OCI-LY7 (cell line): ENCODE measurements at regions not wholly inside any gene's neighbourhood (a gene's known extent, or its start where the extent isn't known, plus 50 kb on each side); places are given as distances from the start of the nearest gene placed in this dataset.

Source experiments
- BruUV-seq: library from RNA; stranded (reverse); fragments of 400-500 nt; replicated peaks from 2 replicates; lab custom pipeline; 2021; lab: Mats Ljungman, UMichigan
- CTCF ChIA-PET: fragments of 300-600 bp; sonication (Branson Sonifier 250); formaldehyde crosslinking; loops from one replicate; lab custom pipeline; 2022; ENCODE audit warnings: antibody characterized with exemption; ENCODE audit not compliant: unreplicated experiment; lab: Charles Lee
- POLR2A ChIA-PET: fragments of 300-600 bp; sonication (Branson Sonifier 250); formaldehyde crosslinking; loops from one replicate; lab custom pipeline; 2022; ENCODE audit warnings: antibody characterized with exemption; lab: Charles Lee
- DNase-seq: peaks from one replicate; pipeline ENCODE4 v3.0.0-alpha.2; 2015; ENCODE audit warnings: low spot score
- H2AFZ ChIP-seq: fragments of 200-600 bp; sonication (generic), shearing (Covaris generic); 2 replicates; pipeline ENCODE4 v1.6.1; 2014; ENCODE audit warnings: mild to moderate bottlenecking, antibody characterized with exemption, low read length, moderate library complexity
- H3K27ac ChIP-seq: fragments of 200-600 bp; sonication (generic); 2 replicates; pipeline ENCODE4 v1.5.1; 2014; ENCODE audit warnings: mixed run types, low read depth, mild to moderate bottlenecking, moderate library complexity, low read length, inconsistent platforms; ENCODE audit not compliant: poor library complexity, severe bottlenecking
- H3K36me3 ChIP-seq: fragments of 200-600 bp; sonication (generic); 2 replicates; pipeline ENCODE4 v1.6.1; 2014; ENCODE audit warnings: mild to moderate bottlenecking, antibody characterized with exemption, low read length, moderate library complexity, mixed read lengths; ENCODE audit not compliant: insufficient read depth
- H3K4me1 ChIP-seq: fragments of 200-600 bp; sonication (generic); 2 replicates; pipeline ENCODE4 v1.5.1; 2014; ENCODE audit warnings: mild to moderate bottlenecking, low read length; ENCODE audit not compliant: insufficient read depth, poor library complexity, severe bottlenecking
- H3K4me2 ChIP-seq: fragments of 200-600 bp; sonication (generic); 2 replicates; pipeline ENCODE4 v1.6.1; 2014; ENCODE audit warnings: mild to moderate bottlenecking, low read length
- H3K4me3 ChIP-seq: fragments of 200-600 bp; sonication (generic); 2 replicates; pipeline ENCODE4 v1.5.1; 2014; ENCODE audit warnings: mild to moderate bottlenecking, low read depth, low read length; ENCODE audit not compliant: poor library complexity, severe bottlenecking
- H3K79me2 ChIP-seq: fragments of 200-600 bp; sonication (generic); 2 replicates; pipeline ENCODE4 v1.6.1; 2016; ENCODE audit warnings: low read depth, mild to moderate bottlenecking, low read length, moderate library complexity, mixed read lengths; ENCODE audit not compliant: insufficient read depth
- H3K9me2 ChIP-seq: fragments of 200-600 bp; sonication (generic); 2 replicates; pipeline ENCODE4 v1.6.1; 2016; ENCODE audit warnings: mild to moderate bottlenecking, low read length, mixed read lengths; ENCODE audit not compliant: insufficient read depth
- H3K9me3 ChIP-seq: fragments of 200-600 bp; sonication (generic); 2 replicates; pipeline ENCODE4 v1.6.1; 2014; ENCODE audit warnings: mild to moderate bottlenecking, mixed run types, low read length, mixed read lengths
- H4K20me1 ChIP-seq: fragments of 200-600 bp; sonication (generic); 2 replicates; pipeline ENCODE4 v1.6.1; 2014; ENCODE audit warnings: mild to moderate bottlenecking, antibody characterized with exemption, low read length, moderate library complexity, mixed read lengths; ENCODE audit not compliant: insufficient read depth
- EZH2phosphoT487 ChIP-seq: fragments of 200-600 bp; sonication (generic); IDR thresholded peaks from 2 replicates; pipeline ENCODE4 v1.6.1; 2018; ENCODE audit warnings: low read depth, borderline replicate concordance, mild to moderate bottlenecking, mixed run types, antibody characterized with exemption, low read length, moderate library complexity, mixed read lengths
- intact Hi-C: fragments of 100-400 bp; cut with micrococcal nuclease; formaldehyde crosslinking; loops from one replicate; pipeline ENCODE4 v1.10.0; 2022; ENCODE audit not compliant: unreplicated experiment
- TF ChIP-seq, protein P1 (sequence below): fragments of 200-600 bp; sonication (generic); conservative IDR thresholded peaks from 2 replicates; pipeline ENCODE4 v1.5.1; 2014; ENCODE audit warnings: mild to moderate bottlenecking, antibody characterized with exemption, low read length, moderate library complexity, mixed read lengths

DNA sequence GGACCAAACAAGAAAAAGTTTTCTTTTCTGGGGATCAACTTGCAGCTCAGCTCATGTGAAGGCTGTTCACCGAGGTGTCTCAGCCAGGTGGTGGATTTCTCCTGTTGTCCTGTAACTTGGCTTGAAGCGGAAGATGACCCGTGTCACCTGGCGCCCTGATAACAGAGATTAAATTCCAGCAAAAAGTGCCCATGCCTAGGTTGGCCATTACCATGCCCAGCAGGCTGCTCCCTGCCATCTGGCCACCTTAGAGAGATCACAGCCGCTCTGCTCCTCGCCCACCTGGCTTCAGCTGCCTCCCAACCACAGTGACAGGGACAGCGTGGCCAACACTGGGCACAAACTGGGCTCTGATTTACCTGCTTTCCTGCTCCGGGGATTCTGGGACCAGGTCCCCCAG lies 149.5 kb downstream of the ZBTB18 start:
- Histone ChIP-seq H2AFZ (no peak overlapping the region), H3K4me1 (no peaks in the 10 kb centered on the region), H3K36me3 (no peaks in the 10 kb centered on the region), H3K9me3 (no peaks in the 10 kb centered on the region), H3K9me2 (no peaks in the 10 kb centered on the region), H4K20me1 (no peaks in the 10 kb centered on the region), H3K79me2 (no peaks in the 10 kb centered on the region), H3K4me3 (no peak overlapping the region), H3K4me2 (no peak overlapping the region), H3K27ac (no peak overlapping the region)
- DNase-seq: no peak
- no TSS peak for BruUV-seq
- intact Hi-C loops: no loop called here
- CTCF ChIA-PET: no interaction called here
- POLR2A ChIA-PET: interaction anchor here (1.0 kb wide), 1 partner anchor 11 kb away, joined by 3 read pairs; no protein-coding TSS in a partner anchor
- TF ChIP-seq EZH2phosphoT487: no peak
- TF ChIP-seq, protein P1, sequence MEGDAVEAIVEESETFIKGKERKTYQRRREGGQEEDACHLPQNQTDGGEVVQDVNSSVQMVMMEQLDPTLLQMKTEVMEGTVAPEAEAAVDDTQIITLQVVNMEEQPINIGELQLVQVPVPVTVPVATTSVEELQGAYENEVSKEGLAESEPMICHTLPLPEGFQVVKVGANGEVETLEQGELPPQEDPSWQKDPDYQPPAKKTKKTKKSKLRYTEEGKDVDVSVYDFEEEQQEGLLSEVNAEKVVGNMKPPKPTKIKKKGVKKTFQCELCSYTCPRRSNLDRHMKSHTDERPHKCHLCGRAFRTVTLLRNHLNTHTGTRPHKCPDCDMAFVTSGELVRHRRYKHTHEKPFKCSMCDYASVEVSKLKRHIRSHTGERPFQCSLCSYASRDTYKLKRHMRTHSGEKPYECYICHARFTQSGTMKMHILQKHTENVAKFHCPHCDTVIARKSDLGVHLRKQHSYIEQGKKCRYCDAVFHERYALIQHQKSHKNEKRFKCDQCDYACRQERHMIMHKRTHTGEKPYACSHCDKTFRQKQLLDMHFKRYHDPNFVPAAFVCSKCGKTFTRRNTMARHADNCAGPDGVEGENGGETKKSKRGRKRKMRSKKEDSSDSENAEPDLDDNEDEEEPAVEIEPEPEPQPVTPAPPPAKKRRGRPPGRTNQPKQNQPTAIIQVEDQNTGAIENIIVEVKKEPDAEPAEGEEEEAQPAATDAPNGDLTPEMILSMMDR: no peak

GRCh38 chr1:244201750-244202149 lies 150.7 kb downstream of the ZBTB18 start:
- no peaks in the 10 kb centered on the region for H3K79me2 ChIP-seq
- no peak overlapping the region for H3K4me2 ChIP-seq
- H3K9me2 ChIP-seq: no peaks in the 10 kb centered on the region
- H4K20me1 ChIP-seq: no peaks in the 10 kb centered on the region
- H3K27ac ChIP-seq: no peak overlapping the region
- ChIA-PET POLR2A (interaction anchor here (0.6 to 1.1 kb wide), 2 partner anchors 17 to 154 kb away, joined by 4 to 5 read pairs; no protein-coding TSS in a partner anchor), CTCF (no interaction called here)
- no peak for DNase-seq
- no peak overlapping the region for H3K4me3 ChIP-seq
- no peaks in the 10 kb centered on the region for H3K4me1 ChIP-seq
- no peaks in the 10 kb centered on the region for H3K36me3 ChIP-seq
- H2AFZ ChIP-seq: no peak overlapping the region
- TF ChIP-seq, protein P1: no peak
- TF ChIP-seq EZH2phosphoT487: no peak
- no peaks in the 10 kb centered on the region for H3K9me3 ChIP-seq
- intact Hi-C loops: no loop called here
- BruUV-seq: no TSS peak

DNA sequence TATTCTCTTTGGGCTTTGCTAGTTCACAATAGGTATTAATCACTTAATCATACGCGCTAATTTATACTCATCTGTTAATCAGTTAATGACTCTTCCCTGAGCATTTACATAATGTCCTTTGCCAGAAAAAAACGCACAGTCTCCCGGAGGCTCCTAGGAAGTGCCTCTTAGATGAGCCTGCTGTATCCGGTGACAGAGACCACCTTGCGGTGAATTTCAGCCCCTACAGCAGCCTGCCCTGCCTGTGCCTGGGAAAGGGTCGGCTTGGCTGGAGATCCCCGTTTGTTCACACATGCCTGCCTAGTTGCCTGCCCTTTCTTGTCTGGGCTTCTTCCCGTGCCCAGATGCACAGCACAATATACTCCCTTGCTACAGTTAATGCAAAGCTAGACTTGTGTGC lies 152.9 kb downstream of the ZBTB18 start:
- CTCF ChIA-PET: no interaction called here
- TF ChIP-seq, protein P1: no peak
- no peak for TF ChIP-seq EZH2phosphoT487
- POLR2A ChIA-PET: no interaction called here
- H3K27ac ChIP-seq: no peak overlapping the region
- BruUV-seq: no TSS peak
- H4K20me1 ChIP-seq: no peaks in the 10 kb centered on the region
- no peaks in the 10 kb centered on the region for H3K9me3 ChIP-seq
- no peak for DNase-seq
- no peaks in the 10 kb centered on the region for H3K9me2 ChIP-seq
- no peaks in the 10 kb centered on the region for H3K4me1 ChIP-seq
- no peak overlapping the region for H3K4me2 ChIP-seq
- H3K4me3 ChIP-seq: no peak overlapping the region
- H3K36me3 ChIP-seq: no peaks in the 10 kb centered on the region
- intact Hi-C loops: no loop called here
- no peaks in the 10 kb centered on the region for H3K79me2 ChIP-seq
- H2AFZ ChIP-seq: no peak overlapping the region
